SK-N-SH (cell line): ENCODE measurements at regions not wholly inside any gene's neighbourhood (a gene's known extent, or its start where the extent isn't known, plus 50 kb on each side); places are given as distances from the start of the nearest gene placed in this dataset.

Source experiments
- CTCF ChIA-PET: fragments of 300-600, 350-600 bp; formaldehyde crosslinking; extraction: SDS; loops from one replicate; lab custom pipeline; 2021; lab: Yijun Ruan, JAX
- POLR2A ChIA-PET: fragments of 350-600 bp; sonication (Branson Sonifier 250); formaldehyde crosslinking; extraction: SDS; loops from one replicate; lab custom pipeline; 2020; ENCODE audit warnings: antibody characterized with exemption, inconsistent platforms; lab: Yijun Ruan, JAX
- DNase-seq: peaks from one replicate; pipeline ENCODE4 v3.0.0; 2012
- H2AFZ ChIP-seq: fragments of 200-600 bp; sonication (generic); 2 replicates; pipeline ENCODE4 v1.8.1; 2016; ENCODE audit warnings: antibody characterized with exemption, mild to moderate bottlenecking, low read depth
- H3F3A ChIP-seq: fragments of 200-600 bp; sonication (generic); replicated peaks from 2 replicates; pipeline ENCODE3; 2016; ENCODE audit warnings: antibody characterized with exemption, mild to moderate bottlenecking; ENCODE audit not compliant: insufficient read depth
- H3K27ac ChIP-seq, 2 experiments: fragments of 200-500 bp in 1 of 2; fragments of 200-600 bp in 1 of 2; sonication (Bioruptor generic) in 1 of 2; sonication (generic), shearing (Covaris generic) in 1 of 2; 2 replicates each; pipeline versions ENCODE4 v1.5.1 to v1.6.1; 2014 to 2016; ENCODE audit warnings: low read depth in 2 of 2, inconsistent platforms in 1 of 2, low read length in 1 of 2, mild to moderate bottlenecking in 1 of 2, mixed read lengths in 1 of 2
- H3K27me3 ChIP-seq: fragments of 200-600 bp; sonication (generic), shearing (Covaris generic); 2 replicates; pipeline ENCODE4 v1.6.1; 2016; ENCODE audit warnings: mixed run types; ENCODE audit not compliant: insufficient read depth
- H3K36me3 ChIP-seq, 2 experiments: fragments of 200-500 bp in 1 of 2; fragments of 200-600 bp in 1 of 2; sonication (Bioruptor generic) in 1 of 2; sonication (generic) in 1 of 2; replicated peaks in 1 of 2; 2 replicates each; pipeline versions ENCODE3 to v1.5.1; 2014 to 2016; ENCODE audit warnings: low read length in 1 of 2, mild to moderate bottlenecking in 1 of 2; ENCODE audit not compliant: insufficient read depth in 2 of 2, control insufficient read depth in 1 of 2
- H3K4me1 ChIP-seq, 2 experiments: fragments of 200-500 bp in 1 of 2; fragments of 200-600 bp in 1 of 2; sonication (Bioruptor generic) in 1 of 2; sonication (generic), shearing (Covaris generic) in 1 of 2; 2 replicates each; pipeline versions ENCODE4 v1.5.1 to v1.6.1; 2014 to 2016; ENCODE audit warnings: low read depth in 1 of 2, low read length in 1 of 2, mixed run types in 1 of 2; ENCODE audit not compliant: insufficient read depth in 2 of 2, control insufficient read depth in 1 of 2
- H3K4me2 ChIP-seq: fragments of 200-600 bp; sonication (generic), shearing (Covaris generic); 2 replicates; pipeline ENCODE4 v1.6.1; 2017; ENCODE audit warnings: mixed run types
- H3K4me3 ChIP-seq, 2 experiments: fragments of 200-500 bp in 1 of 2; fragments of 200-600 bp in 1 of 2; sonication (Bioruptor generic) in 1 of 2; sonication (generic), shearing (Covaris generic) in 1 of 2; 2 replicates each; pipeline versions ENCODE4 v1.5.1 to v1.8.1; 2014 to 2016; ENCODE audit warnings: low read depth in 2 of 2, inconsistent platforms in 1 of 2, low read length in 1 of 2, mild to moderate bottlenecking in 1 of 2, mixed read lengths in 1 of 2, moderate library complexity in 1 of 2
- H3K79me2 ChIP-seq: fragments of 200-600 bp; sonication (generic); 2 replicates; pipeline ENCODE4 v1.8.1; 2017; ENCODE audit warnings: mild to moderate bottlenecking; ENCODE audit not compliant: insufficient read depth
- H3K9ac ChIP-seq: fragments of 200-600 bp; sonication (generic); 2 replicates; pipeline ENCODE4 v1.6.1; 2017; ENCODE audit warnings: mixed run types
- H3K9me2 ChIP-seq: fragments of 200-600 bp; sonication (generic); 2 replicates; pipeline ENCODE4 v1.6.1; 2017; ENCODE audit warnings: mixed run types
- H3K9me3 ChIP-seq: fragments of 200-600 bp; sonication (generic); 2 replicates; pipeline ENCODE4 v1.6.1; 2017; ENCODE audit warnings: mixed run types, mild to moderate bottlenecking, moderate library complexity
- H4K20me1 ChIP-seq: fragments of 200-600 bp; sonication (generic); 2 replicates; pipeline ENCODE4 v1.6.1; 2017; ENCODE audit warnings: mild to moderate bottlenecking, mixed run types; ENCODE audit not compliant: insufficient read depth
- CHD2 ChIP-seq: fragments of 150-350 bp; IDR thresholded peaks from 2 replicates; pipeline ENCODE4 v1.6.1; 2018; ENCODE audit warnings: low read length; ENCODE audit not compliant: partially characterized antibody
- CTCF ChIP-seq: fragments of 200-600 bp; sonication (generic); IDR thresholded peaks from 2 replicates; pipeline ENCODE4 v1.6.1; 2017; ENCODE audit warnings: antibody characterized with exemption, mild to moderate bottlenecking, moderate library complexity
- ELF1 ChIP-seq: IDR thresholded peaks from 2 replicates; pipeline ENCODE4 v1.4.0; 2012
- EP300 ChIP-seq, 2 experiments: IDR thresholded peaks; 2 replicates each; pipeline versions ENCODE4 v1.4.0 to v1.6.1; 2012; ENCODE audit warnings: borderline replicate concordance in 1 of 2, low read depth in 1 of 2, low read length in 1 of 2
- EZH2phosphoT487 ChIP-seq: fragments of 200-600 bp; sonication (generic); IDR thresholded peaks from 2 replicates; pipeline ENCODE4 v1.6.1; 2017; ENCODE audit warnings: low read depth, mixed run types, mild to moderate bottlenecking, antibody characterized with exemption, moderate library complexity, borderline replicate concordance
- FOXJ3 ChIP-seq: sonication (generic); formaldehyde crosslinking; IDR thresholded peaks from 2 replicates; pipeline ENCODE4 v1.5.1; 2020; ENCODE audit warnings: mild to moderate bottlenecking, missing genetic modification reagents
- FOXM1 ChIP-seq: IDR thresholded peaks from 2 replicates; pipeline ENCODE4 v1.4.0; 2012; ENCODE audit warnings: low read depth, mild to moderate bottlenecking
- GABPA ChIP-seq: IDR thresholded peaks from 2 replicates; pipeline ENCODE4 v1.4.0; 2012; ENCODE audit warnings: low read depth, mild to moderate bottlenecking
- IRF3 ChIP-seq: fragments of 150-350 bp; IDR thresholded peaks from 2 replicates; pipeline ENCODE4 v1.6.1; 2016; ENCODE audit warnings: mild to moderate bottlenecking, low read depth, low read length
- JUND ChIP-seq: IDR thresholded peaks from 2 replicates; pipeline ENCODE4 v1.4.0; 2012
- MAX ChIP-seq: IDR thresholded peaks from 2 replicates; pipeline ENCODE4 v1.4.0; 2012; ENCODE audit warnings: low read depth
- MEF2A ChIP-seq: IDR thresholded peaks from 2 replicates; pipeline ENCODE4 v1.4.0; 2012; ENCODE audit warnings: low read depth, borderline replicate concordance
- NRF1 ChIP-seq: IDR thresholded peaks from 2 replicates; pipeline ENCODE4 v1.6.1; 2012; ENCODE audit warnings: low read depth, mild to moderate bottlenecking, low read length
- PBX3 ChIP-seq: IDR thresholded peaks from 2 replicates; pipeline ENCODE4; 2012
- RAD21 ChIP-seq: IDR thresholded peaks from 2 replicates; pipeline ENCODE4 v1.6.1; 2012; ENCODE audit warnings: mild to moderate bottlenecking, low read length
- RCOR1 ChIP-seq: fragments of 150-350 bp; IDR thresholded peaks from 2 replicates; pipeline ENCODE4 v1.6.1; 2017; ENCODE audit warnings: antibody characterized with exemption, low read length
- TCF12 ChIP-seq: IDR thresholded peaks from 2 replicates; pipeline ENCODE4 v1.4.0; 2012
- TEAD4 ChIP-seq: IDR thresholded peaks from 2 replicates; pipeline ENCODE4 v1.4.0; 2012; ENCODE audit warnings: mild to moderate bottlenecking, borderline replicate concordance; ENCODE audit not compliant: insufficient read depth
- USF1 ChIP-seq: IDR thresholded peaks from 2 replicates; pipeline ENCODE4 v1.4.0; 2012; ENCODE audit warnings: low read depth, borderline replicate concordance
- USF2 ChIP-seq: fragments of 150-350 bp; IDR thresholded peaks from 2 replicates; pipeline ENCODE4 v1.6.1; 2017; ENCODE audit warnings: antibody characterized with exemption, low read length, low read depth, borderline replicate concordance
- WGBS: methylation state at CpG from one replicate; pipeline ENCODE4 v1.1.6; 2017; ENCODE audit warnings: low lambda C conversion rate; 5-methylcytosine and 5-hydroxymethylcytosine counted together

- H3K27ac ChIP-seq: peak overlapping the region; percentile 31 to 71; a peak in 3 of 4 replicates
- no peak overlapping the region for H3K9ac ChIP-seq
- POLR2A ChIA-PET: no interaction called here
- TF ChIP-seq TCF12: peak; percentile 40; the same call in 1 of the 2 replicates
- TF ChIP-seq MAX: peak; percentile 21; the same call in 1 of the 2 replicates
- peak; percentile 44; the same call in 1 of the 2 replicates for TF ChIP-seq USF1
- no peak for TF ChIP-seq NRF1
- peak; percentile 92 for TF ChIP-seq FOXM1
- TF ChIP-seq CTCF: no peak
- peak; percentile 42; the same call in 1 of the 2 replicates for TF ChIP-seq ELF1
- peak; percentile 7 for DNase-seq
- H2AFZ ChIP-seq: peak overlapping the region; percentile 93
- H3F3A ChIP-seq: no peaks in the 10 kb centered on the region
- H3K36me3 ChIP-seq: no peaks in the 10 kb centered on the region
- no peaks in the 10 kb centered on the region for H3K9me3 ChIP-seq
- WGBS: 31% methylated on average over 7 of the region's 7 CpGs
- H3K27me3 ChIP-seq: no peaks in the 10 kb centered on the region
- H3K9me2 ChIP-seq: no peaks in the 10 kb centered on the region
- peaks cover 0 to 8% of the 10 kb centered on the region in 2 experiments; a peak in 2 of 4 replicates for H3K4me1 ChIP-seq
- peak overlapping the region in 1 of 2 experiments; percentile 7; a peak in 1 of 4 replicates for H3K4me3 ChIP-seq
- no peaks in the 10 kb centered on the region for H4K20me1 ChIP-seq
- no peaks in the 10 kb centered on the region for H3K79me2 ChIP-seq
- CTCF ChIA-PET: no interaction called here
- peak overlapping the region; percentile 51; the same call in 1 of the 2 replicates for H3K4me2 ChIP-seq
Observed at GRCh38 chr1:87826681-87827251, 498.1 kb downstream of the LMO4 start.

GRCh38 chr1:87829360-87829759 is 500.7 kb downstream of the LMO4 start:
- no peak overlapping the region for H3K9ac ChIP-seq
- WGBS: 58% methylated on average over 4 of the region's 4 CpGs
- no peak overlapping the region for H2AFZ ChIP-seq
- no peaks in the 10 kb centered on the region for H3K27me3 ChIP-seq
- H4K20me1 ChIP-seq: no peaks in the 10 kb centered on the region
- no peaks in the 10 kb centered on the region for H3K79me2 ChIP-seq
- DNase-seq: no peak
- no peak overlapping the region for H3K27ac ChIP-seq
- H3K9me2 ChIP-seq: no peaks in the 10 kb centered on the region
- peaks cover 0 to 8% of the 10 kb centered on the region in 2 experiments; a peak in 2 of 4 replicates for H3K4me1 ChIP-seq
- H3K36me3 ChIP-seq: no peaks in the 10 kb centered on the region
- no peak overlapping the region for H3K4me2 ChIP-seq
- H3K9me3 ChIP-seq: no peaks in the 10 kb centered on the region
- POLR2A ChIA-PET: no interaction called here
- H3K4me3 ChIP-seq: no peak overlapping the region
- no peaks in the 10 kb centered on the region for H3F3A ChIP-seq
- CTCF ChIA-PET: no interaction called here
- TF ChIP-seq FOXJ3 (CRISPR knock-in tag): no peak
- no peak for TF ChIP-seq EP300 (IDR thresholded peaks at IDR 0.05; ENCODE audit: borderline replicate concordance in 1 of 2, low read depth in 1 of 2, low read length in 1 of 2)
- no peak for TF ChIP-seq PBX3
- TF ChIP-seq EZH2phosphoT487: no peak
- TF ChIP-seq TEAD4: no peak
- TF ChIP-seq JUND: no peak
- TF ChIP-seq RCOR1: no peak
- no peak for TF ChIP-seq GABPA
- no peak for TF ChIP-seq USF2
- TF ChIP-seq MEF2A: no peak
- no peak for TF ChIP-seq RAD21
- TF ChIP-seq CTCF: no peak
- no peak for TF ChIP-seq CHD2
- no peak for TF ChIP-seq FOXM1
- no peak for TF ChIP-seq IRF3
- TF ChIP-seq ELF1: no peak
